ENCODE measurements at regions not wholly inside any gene's neighbourhood (a gene's known extent, or its start where the extent isn't known, plus 50 kb on each side); places are given as distances from the start of the nearest gene placed in this dataset.

DNA sequence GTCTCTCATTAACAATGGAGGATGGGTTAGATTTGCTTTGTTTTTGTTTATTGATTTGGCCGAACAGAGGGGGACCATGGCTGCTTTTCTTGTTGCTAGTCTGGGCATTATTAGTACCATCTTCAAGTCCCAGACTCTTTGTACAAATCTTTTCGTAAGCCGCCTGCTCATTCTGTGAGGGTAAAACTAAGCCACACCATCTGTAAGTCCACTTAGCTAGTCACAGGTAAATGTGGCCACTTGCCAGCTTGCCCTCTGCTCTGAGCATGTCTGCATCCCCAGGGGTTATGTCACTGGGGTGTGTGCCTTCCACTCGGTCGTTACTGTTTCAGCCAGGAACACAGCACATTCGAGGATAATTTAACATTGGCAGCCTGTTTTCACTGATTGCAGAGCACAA is 85.6 kb downstream of the SMIM21 start:
- TF ChIP-seq, protein P1, sequence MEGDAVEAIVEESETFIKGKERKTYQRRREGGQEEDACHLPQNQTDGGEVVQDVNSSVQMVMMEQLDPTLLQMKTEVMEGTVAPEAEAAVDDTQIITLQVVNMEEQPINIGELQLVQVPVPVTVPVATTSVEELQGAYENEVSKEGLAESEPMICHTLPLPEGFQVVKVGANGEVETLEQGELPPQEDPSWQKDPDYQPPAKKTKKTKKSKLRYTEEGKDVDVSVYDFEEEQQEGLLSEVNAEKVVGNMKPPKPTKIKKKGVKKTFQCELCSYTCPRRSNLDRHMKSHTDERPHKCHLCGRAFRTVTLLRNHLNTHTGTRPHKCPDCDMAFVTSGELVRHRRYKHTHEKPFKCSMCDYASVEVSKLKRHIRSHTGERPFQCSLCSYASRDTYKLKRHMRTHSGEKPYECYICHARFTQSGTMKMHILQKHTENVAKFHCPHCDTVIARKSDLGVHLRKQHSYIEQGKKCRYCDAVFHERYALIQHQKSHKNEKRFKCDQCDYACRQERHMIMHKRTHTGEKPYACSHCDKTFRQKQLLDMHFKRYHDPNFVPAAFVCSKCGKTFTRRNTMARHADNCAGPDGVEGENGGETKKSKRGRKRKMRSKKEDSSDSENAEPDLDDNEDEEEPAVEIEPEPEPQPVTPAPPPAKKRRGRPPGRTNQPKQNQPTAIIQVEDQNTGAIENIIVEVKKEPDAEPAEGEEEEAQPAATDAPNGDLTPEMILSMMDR (IDR thresholded peaks at IDR 0.05; ENCODE audit: insufficient read depth, low read depth, low read length) = no peak
- no peak for DNase-seq (ENCODE audit: low read depth)
- ChIA-PET CTCF (interaction anchor here (1.4 kb wide), 1 partner anchor 28 kb away, joined by 3 read pairs; no protein-coding TSS in a partner anchor), POLR2A (no interaction called here)
- H3K36me3 ChIP-seq (ENCODE audit: control insufficient read depth, insufficient read depth, low read length) = no peaks in the 10 kb centered on the region
- no peak overlapping the region for H3K4me3 ChIP-seq (ENCODE audit: low read depth, low read length)
- no peaks in the 10 kb centered on the region for H3K27me3 ChIP-seq (ENCODE audit: control insufficient read depth, insufficient read depth, low read length)

GRCh38 chr18:75341267-75341666 is 86.2 kb downstream of the SMIM21 start:
- POLR2A ChIA-PET = no interaction called here
- no peak for DNase-seq (ENCODE audit: low read depth)
- TF ChIP-seq, protein P1 (IDR thresholded peaks at IDR 0.05; ENCODE audit: insufficient read depth, low read depth, low read length) = no peak
- CTCF ChIA-PET = interaction anchor here (1.2 to 1.4 kb wide), 2 partner anchors 15 to 29 kb away, joined by 3 read pairs; no protein-coding TSS in a partner anchor
- Histone ChIP-seq H3K27me3 (ENCODE audit: control insufficient read depth, insufficient read depth, low read length) (no peaks in the 10 kb centered on the region), H3K4me3 (ENCODE audit: low read depth, low read length) (no peak overlapping the region), H3K36me3 (ENCODE audit: control insufficient read depth, insufficient read depth, low read length) (no peaks in the 10 kb centered on the region)

DNA sequence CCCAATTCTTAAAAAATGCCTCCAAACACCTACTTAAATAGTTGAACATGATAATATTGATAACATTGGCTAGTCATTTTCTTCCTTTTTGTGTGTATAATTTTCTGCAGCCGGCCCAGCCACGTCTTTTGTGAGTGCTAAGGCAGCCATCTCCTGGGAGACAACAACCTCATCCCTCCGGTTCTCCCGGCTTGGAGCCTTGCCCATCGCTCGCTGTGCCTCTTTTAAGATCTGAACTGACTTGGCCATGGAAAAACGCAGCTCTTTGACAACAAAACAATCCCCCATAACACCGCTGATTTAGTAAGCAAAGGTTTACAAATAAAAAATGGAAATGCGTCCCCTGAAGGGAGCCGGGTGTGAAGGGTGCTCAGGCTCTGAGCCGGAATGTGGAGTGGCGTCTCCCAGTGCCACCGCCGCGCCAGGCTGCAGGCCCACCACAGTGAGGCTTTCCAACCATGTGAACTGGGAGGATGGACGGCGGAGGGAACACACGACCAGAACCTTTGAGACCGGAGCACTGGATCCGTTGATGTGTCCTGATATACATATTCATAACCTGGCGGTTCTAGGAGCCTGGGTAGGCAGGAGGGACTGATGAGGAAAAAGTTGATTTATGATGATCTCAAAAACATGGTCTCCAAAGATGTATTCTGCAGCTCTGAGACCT is 87.4 kb downstream of the SMIM21 start:
- Histone ChIP-seq H3K36me3 (ENCODE audit: control insufficient read depth, insufficient read depth, low read length) (no peaks in the 10 kb centered on the region), H3K27me3 (ENCODE audit: control insufficient read depth, insufficient read depth, low read length) (no peaks in the 10 kb centered on the region), H3K4me3 (ENCODE audit: low read depth, low read length) (no peak overlapping the region)
- ChIA-PET POLR2A (no interaction called here), CTCF (interaction anchor here (1.2 kb wide), 1 partner anchor 16 kb away, joined by 3 read pairs; no protein-coding TSS in a partner anchor)
- no peak for DNase-seq (ENCODE audit: low read depth)
- TF ChIP-seq, protein P1 (IDR thresholded peaks at IDR 0.05; ENCODE audit: insufficient read depth, low read depth, low read length) = no peak
